WTC11 (cell line): ENCODE measurements at regions not wholly inside any gene's neighbourhood (a gene's known extent, or its start where the extent isn't known, plus 50 kb on each side); places are given as distances from the start of the nearest gene placed in this dataset.

Source experiments
- ATAC-seq: fragments of 200-7000 bp; cut with Tn5 transposase; 2 replicates; pipeline ENCODE4 v1.10.0; 2021; ENCODE audit warnings: mild to moderate bottlenecking, moderate library complexity
- CTCF ChIA-PET: fragments of 300-600 bp; sonication (Branson Sonifier 250); formaldehyde crosslinking; loops from one replicate; lab custom pipeline; 2021; ENCODE audit warnings: antibody characterized with exemption; lab: Charles Lee
- POLR2A ChIA-PET: fragments of 350-600 bp; sonication (Branson Sonifier 250); formaldehyde crosslinking; loops from one replicate; lab custom pipeline; 2021; ENCODE audit warnings: antibody characterized with exemption; lab: Charles Lee
- DNase-seq: peaks from one replicate; pipeline ENCODE4 v3.0.0; 2021; ENCODE audit warnings: low spot score
- H3K27ac Mint-ChIP-seq: 2 replicates; pipeline ENCODE4 v1.8.0; 2021; ENCODE audit warnings: mixed read lengths
- H3K27me3 Mint-ChIP-seq: 2 replicates; pipeline ENCODE4 v1.8.0; 2021; ENCODE audit warnings: low read depth, mild to moderate bottlenecking, moderate library complexity, mixed read lengths
- H3K36me3 Mint-ChIP-seq: 2 replicates; pipeline ENCODE4 v1.8.0; 2021; ENCODE audit warnings: mixed read lengths
- H3K4me1 Mint-ChIP-seq: 2 replicates; pipeline ENCODE4 v1.8.0; 2022; ENCODE audit warnings: mixed read lengths
- H3K4me3 Mint-ChIP-seq: 2 replicates; pipeline ENCODE4 v1.8.0; 2021; ENCODE audit warnings: mild to moderate bottlenecking, moderate library complexity, mixed read lengths
- H3K9me3 Mint-ChIP-seq: 2 replicates; pipeline ENCODE4 v1.8.0; 2021; ENCODE audit warnings: mixed read lengths
- AFF4 ChIP-seq: sonication (generic); formaldehyde crosslinking; IDR thresholded peaks from 2 replicates; pipeline ENCODE4 v1.8.1; 2023; ENCODE audit warnings: mild to moderate bottlenecking, missing genetic modification reagents, borderline replicate concordance
- ATF2 ChIP-seq: sonication (generic); formaldehyde crosslinking; IDR thresholded peaks from 2 replicates; pipeline ENCODE4 v1.8.1; 2022; ENCODE audit warnings: low read depth, missing genetic modification reagents, borderline replicate concordance
- CDX4 ChIP-seq: fragments of 250-450 bp; sonication (Bioruptor Pico); IDR thresholded peaks from 2 replicates; pipeline ENCODE4 v1.9.0; 2021; ENCODE audit warnings: moderate library complexity, mild to moderate bottlenecking, inconsistent platforms, borderline replicate concordance
- CREM ChIP-seq: sonication (generic); formaldehyde crosslinking; IDR thresholded peaks from 2 replicates; pipeline ENCODE4 v1.8.1; 2022; ENCODE audit warnings: mild to moderate bottlenecking, missing genetic modification reagents, moderate library complexity
- HMGA2 ChIP-seq: fragments of 250-450 bp; sonication (Bioruptor Pico); IDR thresholded peaks from 2 replicates; pipeline ENCODE4 v1.4.0; 2021; ENCODE audit warnings: mild to moderate bottlenecking, moderate library complexity
- HMGXB4 ChIP-seq: sonication (generic); formaldehyde crosslinking; IDR thresholded peaks from 2 replicates; pipeline ENCODE4 v1.8.1; 2023; ENCODE audit warnings: mild to moderate bottlenecking, moderate library complexity, missing genetic modification reagents
- MYBL2 ChIP-seq: sonication (generic); formaldehyde crosslinking; IDR thresholded peaks from 2 replicates; pipeline ENCODE4 v1.8.1; 2023; ENCODE audit warnings: mild to moderate bottlenecking, moderate library complexity, missing genetic modification reagents
- NFATC4 ChIP-seq: fragments of 250-450 bp; sonication (Bioruptor Pico); IDR thresholded peaks from 2 replicates; pipeline ENCODE4 v1.9.0; 2021; ENCODE audit warnings: mild to moderate bottlenecking
- NR1H2 ChIP-seq: sonication (generic); formaldehyde crosslinking; IDR thresholded peaks from 2 replicates; pipeline ENCODE4 v1.9.0; 2021; ENCODE audit warnings: mild to moderate bottlenecking, moderate library complexity, missing genetic modification reagents
- PREB ChIP-seq: sonication (generic); formaldehyde crosslinking; IDR thresholded peaks from 2 replicates; pipeline ENCODE4 v1.8.1; 2022; ENCODE audit warnings: mild to moderate bottlenecking, missing genetic modification reagents, moderate library complexity, borderline replicate concordance
- STAT6 ChIP-seq: sonication (generic); formaldehyde crosslinking; conservative IDR thresholded peaks from 2 replicates; pipeline ENCODE4 v1.8.1; 2023; ENCODE audit warnings: mild to moderate bottlenecking, low read depth, missing genetic modification reagents, moderate library complexity
- TP53 ChIP-seq: sonication (generic); formaldehyde crosslinking; IDR thresholded peaks from 2 replicates; pipeline ENCODE4 v1.8.1; 2023; ENCODE audit warnings: mild to moderate bottlenecking, missing genetic modification reagents
- USF2 ChIP-seq: sonication (generic); formaldehyde crosslinking; IDR thresholded peaks from 2 replicates; pipeline ENCODE4 v1.8.1; 2023; ENCODE audit warnings: mild to moderate bottlenecking, missing genetic modification reagents, moderate library complexity
- ZMAT4 ChIP-seq: fragments of 250-450 bp; sonication (Bioruptor Pico); IDR thresholded peaks from 2 replicates; pipeline ENCODE4 v1.9.0; 2021; ENCODE audit warnings: mild to moderate bottlenecking
- ZNF396 ChIP-seq: fragments of 250-450 bp; sonication (Bioruptor Pico); IDR thresholded peaks from 2 replicates; pipeline ENCODE4 v1.8.0; 2021; ENCODE audit warnings: mild to moderate bottlenecking, moderate library complexity, borderline replicate concordance
- ZNF416 ChIP-seq: fragments of 250-450 bp; sonication (Bioruptor Pico); IDR thresholded peaks from 2 replicates; pipeline ENCODE4 v1.9.0; 2021; ENCODE audit warnings: mild to moderate bottlenecking, inconsistent platforms
- ZNF671 ChIP-seq: fragments of 250-450 bp; sonication (Bioruptor Pico); IDR thresholded peaks from 2 replicates; pipeline ENCODE4 v1.8.0; 2021; ENCODE audit warnings: mild to moderate bottlenecking

- H3K27me3 Mint-ChIP-seq, result peaks cover 3% of the 10 kb centered on the region; the same call in 1 of the 2 replicates
- no peak overlapping the region for H3K27ac Mint-ChIP-seq
- POLR2A ChIA-PET, result no interaction called here
- TF ChIP-seq USF2 (CRISPR knock-in tag), result no peak
- TF ChIP-seq STAT6 (CRISPR knock-in tag), result no peak
- no peak for TF ChIP-seq NR1H2 (CRISPR knock-in tag)
- no peak for TF ChIP-seq ZNF416 (CRISPR knock-in tag)
- TF ChIP-seq AFF4 (CRISPR knock-in tag), result no peak
- TF ChIP-seq ZNF671 (CRISPR knock-in tag), result no peak
- no peak for TF ChIP-seq HMGXB4 (CRISPR knock-in tag)
- TF ChIP-seq ATF2 (CRISPR knock-in tag), result no peak
- no peak for TF ChIP-seq NFATC4 (CRISPR knock-in tag)
- no peak for TF ChIP-seq PREB (CRISPR knock-in tag)
- TF ChIP-seq CDX4, result no peak
- TF ChIP-seq MYBL2 (CRISPR knock-in tag), result no peak
- TF ChIP-seq ZMAT4 (CRISPR knock-in tag), result no peak
- no peak for TF ChIP-seq HMGA2 (CRISPR knock-in tag)
- TF ChIP-seq CREM, result no peak
- no peak for TF ChIP-seq TP53 (CRISPR knock-in tag)
- no peak for TF ChIP-seq ZNF396 (CRISPR knock-in tag)
- no peaks in the 10 kb centered on the region for H3K4me1 Mint-ChIP-seq
- no peak for DNase-seq
- H3K9me3 Mint-ChIP-seq, result peaks cover 10% of the 10 kb centered on the region
- CTCF ChIA-PET, result no interaction called here
- peaks cover 7% of the 10 kb centered on the region for H3K36me3 Mint-ChIP-seq
- no peak for ATAC-seq
- no peak overlapping the region for H3K4me3 Mint-ChIP-seq
These were observed 63.4 kb downstream of the DCAF12L1 start for GRCh38 chrX:126489116-126489695.
